ENCODE measurements at regions not wholly inside any gene's neighbourhood (a gene's known extent, or its start where the extent isn't known, plus 50 kb on each side); places are given as distances from the start of the nearest gene placed in this dataset.

DNA sequence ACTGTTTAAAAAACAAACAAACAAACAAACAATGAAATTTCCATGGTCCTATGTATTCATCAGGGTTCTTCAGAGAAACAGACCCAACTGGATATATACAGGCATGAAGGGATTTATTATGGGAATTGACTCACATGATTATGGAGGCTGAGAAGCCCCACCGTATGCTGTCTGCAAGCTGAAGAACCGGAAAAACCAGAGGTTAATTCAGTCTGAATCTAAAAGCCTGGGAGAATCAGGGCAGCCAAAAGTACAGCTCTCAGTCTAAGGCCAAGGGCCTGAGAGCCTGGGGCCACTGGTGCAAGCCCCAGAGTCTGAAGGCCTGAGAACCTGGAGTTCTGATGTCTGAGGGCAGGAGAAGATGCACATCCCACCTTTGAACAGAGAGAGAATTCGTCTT lies 163.5 kb downstream of the MDFIC start:
- H3K27me3 ChIP-seq (ENCODE audit: control insufficient read depth in 2 of 2, insufficient read depth in 2 of 2, low read length in 2 of 2), result no peaks in the 10 kb centered on the region
- no peak for ATAC-seq
- no peaks in the 10 kb centered on the region for H3K9me1 ChIP-seq (ENCODE audit: control insufficient read depth, insufficient read depth, low read length)
- ChIA-PET POLR2A (no interaction called here), CTCF (ENCODE audit: low intra/inter-chr PET ratio) (no interaction called here)
- peaks cover 3% of the 10 kb centered on the region; the same call in 1 of the 2 replicates for H3K9me3 ChIP-seq (replicated peaks; ENCODE audit: control insufficient read depth, insufficient read depth, low read depth, low read length)
- no peak overlapping the region for H3K9ac ChIP-seq (ENCODE audit: insufficient read depth in 1 of 2, low read depth in 2 of 2, low read length in 2 of 2)
- in situ Hi-C loops (cut with MboI) (no loop called here), intact Hi-C loops (cut with micrococcal nuclease) (no loop called here)
- H3K27ac ChIP-seq (ENCODE audit: extremely low read depth, low read depth, low read length), result no peak overlapping the region
- H4K20me1 ChIP-seq (replicated peaks; ENCODE audit: control insufficient read depth, insufficient read depth, low read length), result no peaks in the 10 kb centered on the region
- H3K4me2 ChIP-seq (ENCODE audit: insufficient read depth, low read length), result no peak overlapping the region
- 2% methylated on average over 3 of the region's 3 CpGs for WGBS (ENCODE audit: insufficient coverage, low coverage, missing lambda C conversion rate)
- DNase-seq (ENCODE audit: extremely low read depth in 1 of 4, low spot score in 3 of 4), result no peak
- no peak for FAIRE-seq
- no peaks in the 10 kb centered on the region for H3K79me2 ChIP-seq (ENCODE audit: control insufficient read depth, insufficient read depth, low read length)
- TF ChIP-seq COPS2 (conservative IDR thresholded peaks at IDR 0.05) (no peak), CBFA2T2 (conservative IDR thresholded peaks at IDR 0.05) (no peak), XRCC5 (IDR thresholded peaks at IDR 0.05; ENCODE audit: low read depth, low read length) (no peak), POLR3A (IDR thresholded peaks at IDR 0.05; ENCODE audit: borderline replicate concordance, extremely low read depth, insufficient read depth, insufficient read length) (no peak), MAFK (IDR thresholded peaks at IDR 0.05; ENCODE audit: low read length) (no peak), RBM14 (IDR thresholded peaks at IDR 0.05; ENCODE audit: borderline replicate concordance, insufficient read depth, low read depth, low read length) (no peak), MEF2A (IDR thresholded peaks at IDR 0.05; ENCODE audit: control insufficient read depth, low read depth, low read length) (no peak), SREBF2 (CRISPR knock-in tag; IDR thresholded peaks at IDR 0.05) (no peak), HDAC6 (IDR thresholded peaks at IDR 0.05; ENCODE audit: low read depth, low read length) (no peak), BHLHE40 (IDR thresholded peaks at IDR 0.05; ENCODE audit: low read length) (no peak), ZNF316 (IDR thresholded peaks at IDR 0.05) (no peak), GABPA (tag; conservative IDR thresholded peaks at IDR 0.05; ENCODE audit: low read depth) (no peak), STAT5A (IDR thresholded peaks at IDR 0.05; ENCODE audit: borderline replicate concordance, low read length) (no peak), POLR2AphosphoS5 (IDR thresholded peaks at IDR 0.05; ENCODE audit: control insufficient read depth, insufficient read depth, low read depth, low read length) (no peak), SRSF3 (IDR thresholded peaks at IDR 0.05; ENCODE audit: insufficient read depth, low read length) (no peak)
- TF ChIP-seq, protein P1, sequence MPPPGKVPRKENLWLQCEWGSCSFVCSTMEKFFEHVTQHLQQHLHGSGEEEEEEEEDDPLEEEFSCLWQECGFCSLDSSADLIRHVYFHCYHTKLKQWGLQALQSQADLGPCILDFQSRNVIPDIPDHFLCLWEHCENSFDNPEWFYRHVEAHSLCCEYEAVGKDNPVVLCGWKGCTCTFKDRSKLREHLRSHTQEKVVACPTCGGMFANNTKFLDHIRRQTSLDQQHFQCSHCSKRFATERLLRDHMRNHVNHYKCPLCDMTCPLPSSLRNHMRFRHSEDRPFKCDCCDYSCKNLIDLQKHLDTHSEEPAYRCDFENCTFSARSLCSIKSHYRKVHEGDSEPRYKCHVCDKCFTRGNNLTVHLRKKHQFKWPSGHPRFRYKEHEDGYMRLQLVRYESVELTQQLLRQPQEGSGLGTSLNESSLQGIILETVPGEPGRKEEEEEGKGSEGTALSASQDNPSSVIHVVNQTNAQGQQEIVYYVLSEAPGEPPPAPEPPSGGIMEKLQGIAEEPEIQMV (tag; conservative IDR thresholded peaks at IDR 0.05; ENCODE audit: low read depth), result no peak
- TF ChIP-seq, protein P2, sequence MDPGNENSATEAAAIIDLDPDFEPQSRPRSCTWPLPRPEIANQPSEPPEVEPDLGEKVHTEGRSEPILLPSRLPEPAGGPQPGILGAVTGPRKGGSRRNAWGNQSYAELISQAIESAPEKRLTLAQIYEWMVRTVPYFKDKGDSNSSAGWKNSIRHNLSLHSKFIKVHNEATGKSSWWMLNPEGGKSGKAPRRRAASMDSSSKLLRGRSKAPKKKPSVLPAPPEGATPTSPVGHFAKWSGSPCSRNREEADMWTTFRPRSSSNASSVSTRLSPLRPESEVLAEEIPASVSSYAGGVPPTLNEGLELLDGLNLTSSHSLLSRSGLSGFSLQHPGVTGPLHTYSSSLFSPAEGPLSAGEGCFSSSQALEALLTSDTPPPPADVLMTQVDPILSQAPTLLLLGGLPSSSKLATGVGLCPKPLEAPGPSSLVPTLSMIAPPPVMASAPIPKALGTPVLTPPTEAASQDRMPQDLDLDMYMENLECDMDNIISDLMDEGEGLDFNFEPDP (CRISPR knock-in tag; IDR thresholded peaks at IDR 0.05), result no peak
- H3K36me3 ChIP-seq (ENCODE audit: control insufficient read depth, insufficient read depth, low read length), result no peaks in the 10 kb centered on the region
- no peak overlapping the region for H3K4me3 ChIP-seq
- no peak overlapping the region for H2AFZ ChIP-seq (ENCODE audit: low read depth, low read length)
- BruUV-seq (replicated peaks), result no TSS peak
- no peaks in the 10 kb centered on the region for H3K4me1 ChIP-seq (replicated peaks in 1 of 2; ENCODE audit: control insufficient read depth in 2 of 2, insufficient read depth in 2 of 2, low read length in 2 of 2)
